Spleen (tissue), 11 donors: ENCODE measurements at regions not wholly inside any gene's neighbourhood (a gene's known extent, or its start where the extent isn't known, plus 50 kb on each side); places are given as distances from the start of the nearest gene placed in this dataset.

Experiments used
- DNase-seq: peaks from one replicate; pipeline ENCODE4 v3.0.0-alpha.2; 2020
- H3K27ac ChIP-seq, 8 donors: fragments of 200-600 bp; sonication (generic) in 7 of 8; 1 replicate in 4 of 8; 2 replicates in 4 of 8; pipeline versions ENCODE4 v1.5.0 to v1.8.0; 2016 to 2021; ENCODE audit warnings: inconsistent platforms in 4 of 8, mild to moderate bottlenecking in 4 of 8, moderate library complexity in 1 of 8
- H3K27me3 ChIP-seq, 7 donors: fragments of 200-600 bp; sonication (generic) in 6 of 7; replicated peaks in 1 of 7; 1 replicate in 4 of 7; 2 replicates in 3 of 7; pipeline versions ENCODE4 v1.5.0 to v1.8.0; 2016 to 2021; ENCODE audit warnings: inconsistent platforms in 3 of 7, mild to moderate bottlenecking in 1 of 7
- H3K36me3 ChIP-seq, 6 donors: fragments of 200-600 bp; sonication (generic) in 5 of 6; 1 replicate in 4 of 6; 2 replicates in 2 of 6; pipeline versions ENCODE4 v1.5.0 to v1.8.0; 2016 to 2021; ENCODE audit warnings: inconsistent platforms in 2 of 6
- H3K4me1 ChIP-seq, 6 donors: fragments of 200-600 bp; sonication (generic) in 5 of 6; 1 replicate in 3 of 6; 2 replicates in 3 of 6; pipeline versions ENCODE4 v1.5.0 to v1.8.0; 2016 to 2021; ENCODE audit warnings: inconsistent platforms in 3 of 6
- H3K4me3 ChIP-seq, 8 donors: fragments of 200-600 bp; sonication (generic) in 7 of 8; 1 replicate in 4 of 8; 2 replicates in 4 of 8; pipeline versions ENCODE4 v1.5.0 to v1.8.0; 2016 to 2021; ENCODE audit warnings: inconsistent platforms in 4 of 8, mild to moderate bottlenecking in 4 of 8, moderate library complexity in 2 of 8
- H3K9me3 ChIP-seq, 8 donors: fragments of 200-600 bp; sonication (generic) in 7 of 8; 1 replicate in 4 of 8; 2 replicates in 4 of 8; pipeline versions ENCODE4 v1.5.0 to v1.8.0; 2016 to 2021; ENCODE audit warnings: inconsistent platforms in 4 of 8
- CTCF ChIP-seq, 11 experiments: fragments of 200-600 bp in 7 of 11; fragments of 450-650 bp in 4 of 11; sonication (generic) in 4 of 11; IDR thresholded peaks in 8 of 11; conservative IDR thresholded peaks in 3 of 11; 1 replicate in 7 of 11; 2 replicates in 4 of 11; pipeline versions ENCODE4 v1.4.0 to v1.8.0; 2016 to 2021; ENCODE audit warnings: antibody characterized with exemption in 11 of 11, inconsistent platforms in 4 of 11, mild to moderate bottlenecking in 1 of 11
- POLR2A ChIP-seq, 3 donors: fragments of 450-650 bp; IDR thresholded peaks; one replicate each; pipeline ENCODE4 v1.5.1; 2017; ENCODE audit warnings: antibody characterized with exemption in 3 of 3, mild to moderate bottlenecking in 1 of 3
- POLR2AphosphoS5 ChIP-seq, 3 donors: sonication (generic); formaldehyde crosslinking; IDR thresholded peaks; one replicate each; pipeline ENCODE4 v1.5.1; 2017; ENCODE audit warnings: antibody characterized with exemption in 3 of 3
- WGBS, 5 donors: extraction: QIAGEN DNeasy Blood & Tissue Kit in 3 of 5; methylation state at CpG; one replicate each; pipeline versions ENCODE4 v1.1.5 to v1.1.7; 2013 to 2018; 5-methylcytosine and 5-hydroxymethylcytosine counted together
- intact Hi-C: fragments of 100-400 bp; cut with DNase I; formaldehyde crosslinking; loops from one replicate; pipeline ENCODE4 v1.15.0; 2023; ENCODE audit warnings: low total_unique reads
- donor health status: healthy with polysubstance abuse.
- donor health status: DM: no; HTN: no; CAD: no; lungs with moderate emphysema.
- donor health status: DM: no; HTN: no; CAD: no.
- donor health status: Bipolar disorder and iron deficiency.
- donor health status: healthy.
- donor health status: DM: no; HTN: no; CAD: no.
- donor health status: DM: yes; HTN: yes; CAD: no.

- Histone ChIP-seq H3K27me3 (no peaks in the 10 kb centered on the region), H3K4me1 (no peaks in the 10 kb centered on the region), H3K27ac (no peak overlapping the region), H3K4me3 (no peak overlapping the region), H3K9me3 (peaks cover 0 to 4% (median 0%) of the 10 kb centered on the region in 8 donors), H3K36me3 (no peaks in the 10 kb centered on the region)
- WGBS, 5 donors, result 89 to 94% (median 93%) methylated on average over 2 of the region's 2 CpGs
- DNase-seq, result no peak
- intact Hi-C loops, result no loop called here
- TF ChIP-seq POLR2A (IDR thresholded peaks at IDR 0.05) (no peak), CTCF (IDR thresholded peaks at IDR 0.05 in 8 of 11, conservative IDR thresholded peaks at IDR 0.05 in 3 of 11) (no peak), POLR2AphosphoS5 (IDR thresholded peaks at IDR 0.05) (no peak)
Measured at GRCh38 chr16:87209808-87210512, 107.2 kb downstream of the C16orf95 start.

- DNase-seq, result no peak
- Histone ChIP-seq H3K9me3 (peaks cover 0 to 4% (median 0%) of the 10 kb centered on the region in 8 donors), H3K36me3 (no peaks in the 10 kb centered on the region), H3K27ac (no peak overlapping the region), H3K27me3 (no peaks in the 10 kb centered on the region), H3K4me3 (no peak overlapping the region), H3K4me1 (no peaks in the 10 kb centered on the region)
- intact Hi-C loops, result no loop called here
- TF ChIP-seq POLR2AphosphoS5 (IDR thresholded peaks at IDR 0.05) (no peak), POLR2A (IDR thresholded peaks at IDR 0.05) (no peak), CTCF (IDR thresholded peaks at IDR 0.05 in 8 of 11, conservative IDR thresholded peaks at IDR 0.05 in 3 of 11) (no peak)
- 57 to 79% (median 61%) methylated on average over 4 of the region's 4 CpGs for WGBS, 5 donors
Measured at GRCh38 chr16:87210894-87211293, 106.3 kb downstream of the C16orf95 start.

DNA sequence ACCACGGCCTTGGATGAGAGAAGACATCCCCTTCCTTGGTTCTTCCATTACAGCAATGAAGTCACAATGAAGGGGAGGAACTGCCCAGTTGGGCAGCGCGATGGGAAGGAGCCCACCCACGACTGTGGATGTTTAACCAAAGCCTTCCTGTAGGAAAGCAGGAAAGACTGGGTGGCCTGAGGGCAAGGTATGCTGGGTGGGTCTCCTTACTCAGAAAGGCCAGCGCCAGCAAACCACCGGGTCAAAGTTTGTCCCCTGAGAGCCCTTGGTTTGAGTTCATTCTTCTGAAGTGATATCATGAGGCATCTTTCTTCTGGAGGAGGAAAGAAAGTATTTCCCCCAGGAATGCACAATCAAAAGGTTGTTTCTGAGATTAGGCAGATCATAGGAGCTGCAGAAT, 105.2 kb downstream of the C16orf95 start:
- intact Hi-C loops, result no loop called here
- no peak for DNase-seq
- Histone ChIP-seq H3K27me3 (peaks cover 0 to 6% (median 0%) of the 10 kb centered on the region in 7 donors), H3K4me1 (no peaks in the 10 kb centered on the region), H3K36me3 (no peaks in the 10 kb centered on the region), H3K9me3 (peaks cover 0 to 4% (median 0%) of the 10 kb centered on the region in 8 donors), H3K4me3 (no peak overlapping the region), H3K27ac (no peak overlapping the region)
- WGBS, 5 donors, result 60 to 80% (median 74%) methylated on average over 6 of the region's 6 CpGs
- no peak for TF ChIP-seq POLR2A (IDR thresholded peaks at IDR 0.05)
- TF ChIP-seq CTCF (IDR thresholded peaks at IDR 0.05 in 8 of 11, conservative IDR thresholded peaks at IDR 0.05 in 3 of 11), result no peak
- TF ChIP-seq POLR2AphosphoS5 (IDR thresholded peaks at IDR 0.05), result no peak

- Histone ChIP-seq H3K4me3 (no peak overlapping the region), H3K27ac (no peak overlapping the region), H3K4me1 (no peaks in the 10 kb centered on the region), H3K36me3 (no peaks in the 10 kb centered on the region), H3K27me3 (peaks cover 0 to 8% (median 0%) of the 10 kb centered on the region in 7 donors), H3K9me3 (peaks cover 0 to 4% (median 0%) of the 10 kb centered on the region in 8 donors)
- intact Hi-C loops, result no loop called here
- no peak for DNase-seq
- 93 to 98% (median 94%) methylated on average over 6 of the region's 6 CpGs for WGBS, 5 donors
- TF ChIP-seq POLR2AphosphoS5 (IDR thresholded peaks at IDR 0.05) (no peak), CTCF (IDR thresholded peaks at IDR 0.05 in 8 of 11, conservative IDR thresholded peaks at IDR 0.05 in 3 of 11) (no peak), POLR2A (IDR thresholded peaks at IDR 0.05) (no peak)
Measured at GRCh38 chr16:87213536-87213935, 103.7 kb downstream of the C16orf95 start.
